ENCODE measurements at regions not wholly inside any gene's neighbourhood (a gene's known extent, or its start where the extent isn't known, plus 50 kb on each side); places are given as distances from the start of the nearest gene placed in this dataset.

GRCh38 chr1:8112611-8113261 is 86.6 kb upstream of the ERRFI1 start:
- DNase-seq = no peak

GRCh38 chr1:8111560-8111959 is 85.5 kb upstream of the ERRFI1 start:
- no peak for DNase-seq

- DNase-seq = no peak
These were observed 83.1 kb upstream of the ERRFI1 start for GRCh38 chr1:8109216-8109615.

- DNase-seq = no peak
These were observed 81.8 kb upstream of the ERRFI1 start for GRCh38 chr1:8107897-8108296.

- no peak for DNase-seq
These were observed 78.4 kb upstream of the ERRFI1 start for GRCh38 chr1:8104278-8105236.

GRCh38 chr1:8097908-8098307 is 71.8 kb upstream of the ERRFI1 start:
- no peak for DNase-seq

GRCh38 chr1:8097077-8097799 is 71.1 kb upstream of the ERRFI1 start:
- DNase-seq = no peak

GRCh38 chr1:8096105-8097011 is 70.2 kb upstream of the ERRFI1 start:
- DNase-seq = no peak

GRCh38 chr1:8095584-8095983 is 69.5 kb upstream of the ERRFI1 start:
- DNase-seq = no peak

GRCh38 chr1:8094481-8095241 is 68.6 kb upstream of the ERRFI1 start:
- no peak for DNase-seq

- DNase-seq = no peak
These were observed 67.3 kb upstream of the ERRFI1 start for GRCh38 chr1:8093221-8093980.

GRCh38 chr1:8092657-8093056 is 66.5 kb upstream of the ERRFI1 start:
- no peak for DNase-seq

GRCh38 chr1:8091691-8092090 is 65.6 kb upstream of the ERRFI1 start:
- DNase-seq = no peak

- DNase-seq = no peak
These were observed 64.2 kb upstream of the ERRFI1 start for GRCh38 chr1:8090241-8090702.

GRCh38 chr1:8089535-8090228 is 63.6 kb upstream of the ERRFI1 start:
- no peak for DNase-seq

- no peak for DNase-seq
These were observed 59.9 kb upstream of the ERRFI1 start for GRCh38 chr1:8086055-8086454.

- no peak for DNase-seq
These were observed 58.8 kb upstream of the ERRFI1 start for GRCh38 chr1:8084913-8085312.

GRCh38 chr1:8083739-8084484 is 57.8 kb upstream of the ERRFI1 start:
- no peak for DNase-seq

GRCh38 chr1:8082945-8083344 is 56.8 kb upstream of the ERRFI1 start:
- no peak for DNase-seq
